ENCODE measurements at regions not wholly inside any gene's neighbourhood (a gene's known extent, or its start where the extent isn't known, plus 50 kb on each side); places are given as distances from the start of the nearest gene placed in this dataset.

DNA sequence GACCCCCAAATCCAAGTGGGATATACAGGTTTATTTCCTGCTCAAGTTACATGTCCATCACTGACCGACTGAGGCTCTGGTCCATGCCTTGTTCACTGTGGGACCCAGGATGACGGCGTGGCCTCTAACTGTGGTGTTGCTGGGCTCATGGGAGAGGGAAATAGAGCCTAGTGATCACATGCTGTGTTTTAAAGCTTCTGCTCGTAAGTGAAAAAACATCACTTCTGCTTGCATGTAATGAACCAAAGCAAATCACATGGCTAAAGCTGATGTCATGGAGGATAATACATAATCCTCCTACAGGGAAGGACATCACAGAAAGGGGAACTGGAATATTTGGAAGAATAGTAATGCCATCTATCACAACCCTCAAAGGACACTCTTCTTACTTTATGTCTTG, 107.6 kb downstream of the FASLG start:
- TF ChIP-seq FOXA1 (IDR thresholded peaks at IDR 0.05) (no peak), BHLHE40 (IDR thresholded peaks at IDR 0.05; ENCODE audit: borderline replicate concordance) (no peak), SUZ12 (IDR thresholded peaks at IDR 0.05) (no peak), LEF1 (IDR thresholded peaks at IDR 0.05; ENCODE audit: borderline replicate concordance) (no peak), SP1 (IDR thresholded peaks at IDR 0.05) (no peak), ELF4 (IDR thresholded peaks at IDR 0.05) (no peak), FOXM1 (IDR thresholded peaks at IDR 0.05; ENCODE audit: borderline replicate concordance) (no peak)

Measured in HEK293T (cell line).